Endothelial cell of umbilical vein (primary cell): ENCODE measurements at regions not wholly inside any gene's neighbourhood (a gene's known extent, or its start where the extent isn't known, plus 50 kb on each side); places are given as distances from the start of the nearest gene placed in this dataset.

ENCODE experiments used
- BruUV-seq: library from RNA; stranded (reverse); fragments of 400-500 nt; replicated peaks from 2 replicates; lab custom pipeline; 2021; lab: Mats Ljungman, UMichigan
- CTCF ChIA-PET: fragments of 300-600, 350-600 bp; sonication (Branson Sonifier 250); formaldehyde crosslinking; loops from one replicate; lab custom pipeline; 2021; ENCODE audit warnings: antibody characterized with exemption, inconsistent platforms; lab: Charles Lee
- POLR2A ChIA-PET: fragments of 300-600, 350-600 bp; sonication (Branson Sonifier 250); formaldehyde crosslinking; loops from one replicate; lab custom pipeline; 2021; ENCODE audit warnings: antibody characterized with exemption, inconsistent platforms; lab: Charles Lee
- DNase-seq: peaks from one replicate; pipeline ENCODE4 v3.0.0-alpha.2; 2011; ENCODE audit warnings: low read depth, low spot score
- FAIRE-seq: peaks from 2 replicates; lab custom pipeline; 2011; peaks lifted over from hg19 to GRCh38; lab: Jason Lieb, UNC
- H2AFZ ChIP-seq: 2 replicates; pipeline ENCODE4 v1.6.0; 2012; ENCODE audit warnings: low read depth, low read length, control low read depth, inconsistent platforms
- H3K27ac ChIP-seq: 2 replicates; pipeline ENCODE4 v1.5.1; 2011; ENCODE audit warnings: low read depth, mild to moderate bottlenecking, control low read depth, low read length, moderate library complexity; ENCODE audit not compliant: insufficient read depth
- H3K27me3 ChIP-seq, 2 experiments: 2 replicates each; pipeline versions ENCODE4 v1.6.0 to v1.6.1; 2011; ENCODE audit warnings: low read length in 2 of 2, mixed read lengths in 1 of 2; ENCODE audit not compliant: control insufficient read depth in 2 of 2, insufficient read depth in 2 of 2
- H3K36me3 ChIP-seq, 2 experiments: 2 replicates in 1 of 2; 3 replicates in 1 of 2; pipeline ENCODE4 v1.5.1; 2011; ENCODE audit warnings: low read length in 2 of 2, mild to moderate bottlenecking in 1 of 2, moderate library complexity in 1 of 2; ENCODE audit not compliant: control insufficient read depth in 2 of 2, insufficient read depth in 2 of 2; ENCODE audit errors: extremely low read depth in 1 of 2
- H3K4me1 ChIP-seq: 3 replicates; pipeline ENCODE4 v1.5.1; 2011; ENCODE audit warnings: mild to moderate bottlenecking, low read length; ENCODE audit not compliant: control insufficient read depth, insufficient read depth; ENCODE audit errors: extremely low read depth
- H3K4me2 ChIP-seq: 2 replicates; pipeline ENCODE4 v1.6.1; 2011; ENCODE audit warnings: low read length, control low read depth, mixed read lengths; ENCODE audit not compliant: insufficient read depth
- H3K4me3 ChIP-seq, 3 experiments: fragments of 200-600 bp in 1 of 3; sonication (generic), shearing (Covaris generic) in 1 of 3; replicated peaks in 1 of 3; 2 replicates each; pipeline ENCODE4 v1.5.1; 2011 to 2016; ENCODE audit warnings: control low read depth in 3 of 3, low read length in 3 of 3, mild to moderate bottlenecking in 2 of 3, inconsistent platforms in 1 of 3, low read depth in 1 of 3, moderate library complexity in 1 of 3; ENCODE audit not compliant: insufficient read depth in 1 of 3
- H3K79me2 ChIP-seq: 2 replicates; pipeline ENCODE4 v1.6.0; 2012; ENCODE audit warnings: low read length, inconsistent platforms; ENCODE audit not compliant: control insufficient read depth, insufficient read depth
- H3K9ac ChIP-seq: replicated peaks from 2 replicates; pipeline ENCODE3; 2011; ENCODE audit warnings: low read length, control low read depth; ENCODE audit not compliant: insufficient read depth; ENCODE audit errors: extremely low read depth
- H3K9me1 ChIP-seq: replicated peaks from 3 replicates; pipeline ENCODE4 v1.6.0; 2011; ENCODE audit warnings: mild to moderate bottlenecking, low read length; ENCODE audit not compliant: control insufficient read depth, insufficient read depth; ENCODE audit errors: extremely low read depth
- H3K9me3 ChIP-seq: replicated peaks from 2 replicates; pipeline ENCODE4 v1.5.1; 2012; ENCODE audit warnings: low read length, inconsistent platforms; ENCODE audit not compliant: control insufficient read depth, insufficient read depth
- H4K20me1 ChIP-seq: replicated peaks from 2 replicates; pipeline ENCODE3; 2011; ENCODE audit warnings: mild to moderate bottlenecking, low read length; ENCODE audit not compliant: control insufficient read depth, insufficient read depth; ENCODE audit errors: extremely low read depth
- EZH2 ChIP-seq: IDR thresholded peaks from 2 replicates; pipeline ENCODE4 v1.6.1; 2012; ENCODE audit warnings: borderline replicate concordance, low read depth, mild to moderate bottlenecking, moderate library complexity, low read length, inconsistent platforms; ENCODE audit not compliant: severe bottlenecking
- FOS ChIP-seq: IDR thresholded peaks from 2 replicates; pipeline ENCODE4 v1.6.1; 2011; ENCODE audit warnings: mild to moderate bottlenecking, low read length, moderate library complexity, borderline replicate concordance; ENCODE audit not compliant: insufficient read depth
- GATA2 ChIP-seq: IDR thresholded peaks from 2 replicates; pipeline ENCODE4 v1.7.0; 2011; ENCODE audit warnings: low read depth, mild to moderate bottlenecking, moderate library complexity, mixed read lengths, low read length; ENCODE audit not compliant: insufficient read length, insufficient read depth
- JUN ChIP-seq: IDR thresholded peaks from 2 replicates; pipeline ENCODE4 v1.6.1; 2011; ENCODE audit warnings: borderline replicate concordance, low read depth; ENCODE audit not compliant: insufficient read length, insufficient read depth
- MYC ChIP-seq: IDR thresholded peaks from one replicate; pipeline ENCODE4 v1.6.1; 2011; ENCODE audit warnings: mild to moderate bottlenecking, low read depth, low read length
- POLR2A ChIP-seq: IDR thresholded peaks from 2 replicates; pipeline ENCODE4 v1.6.1; 2012; ENCODE audit warnings: low read depth, mild to moderate bottlenecking, control low read depth, low read length
- POLR2AphosphoS5 ChIP-seq: IDR thresholded peaks from 2 replicates; pipeline ENCODE4 v1.6.1; 2012; ENCODE audit warnings: low read depth, mild to moderate bottlenecking, control low read depth, low read length, moderate library complexity; ENCODE audit not compliant: insufficient read depth
- dilution Hi-C: fragments of 300-500 bp; cut with MboI; formaldehyde crosslinking; loops from one replicate; pipeline ENCODE4 v1.15.0; 2019; ENCODE audit warnings: low sequenced_read_pairs; ENCODE audit not compliant: extremely low pct_ligation_motif_present
- intact Hi-C: fragments of 100-400 bp; cut with micrococcal nuclease; formaldehyde crosslinking; loops from one replicate; pipeline ENCODE4 v1.10.0; 2022
- TF ChIP-seq, protein P1 (sequence below), 2 donors: IDR thresholded peaks; 1 replicate in 1 of 2; 2 replicates in 1 of 2; pipeline ENCODE4 v1.5.1; 2011; ENCODE audit warnings: low read length in 2 of 2, mild to moderate bottlenecking in 2 of 2, moderate library complexity in 2 of 2, control low read depth in 1 of 2, inconsistent platforms in 1 of 2, low read depth in 1 of 2; ENCODE audit not compliant: insufficient read depth in 1 of 2; ENCODE audit errors: extremely low read depth in 1 of 2
- TF ChIP-seq, protein P2 (sequence below): IDR thresholded peaks from 2 replicates; pipeline ENCODE4 v1.6.1; 2011; ENCODE audit not compliant: insufficient read depth, insufficient read length

- Histone ChIP-seq H3K36me3 (no peaks in the 10 kb centered on the region), H3K9me3 (no peaks in the 10 kb centered on the region), H3K27me3 (no peaks in the 10 kb centered on the region), H3K4me3 (no peak overlapping the region), H3K9ac (no peak overlapping the region), H2AFZ (no peak overlapping the region), H4K20me1 (no peaks in the 10 kb centered on the region), H3K4me2 (no peak overlapping the region), H3K4me1 (no peaks in the 10 kb centered on the region), H3K27ac (no peak overlapping the region), H3K79me2 (no peaks in the 10 kb centered on the region), H3K9me1 (no peaks in the 10 kb centered on the region)
- TF ChIP-seq, protein P1, sequence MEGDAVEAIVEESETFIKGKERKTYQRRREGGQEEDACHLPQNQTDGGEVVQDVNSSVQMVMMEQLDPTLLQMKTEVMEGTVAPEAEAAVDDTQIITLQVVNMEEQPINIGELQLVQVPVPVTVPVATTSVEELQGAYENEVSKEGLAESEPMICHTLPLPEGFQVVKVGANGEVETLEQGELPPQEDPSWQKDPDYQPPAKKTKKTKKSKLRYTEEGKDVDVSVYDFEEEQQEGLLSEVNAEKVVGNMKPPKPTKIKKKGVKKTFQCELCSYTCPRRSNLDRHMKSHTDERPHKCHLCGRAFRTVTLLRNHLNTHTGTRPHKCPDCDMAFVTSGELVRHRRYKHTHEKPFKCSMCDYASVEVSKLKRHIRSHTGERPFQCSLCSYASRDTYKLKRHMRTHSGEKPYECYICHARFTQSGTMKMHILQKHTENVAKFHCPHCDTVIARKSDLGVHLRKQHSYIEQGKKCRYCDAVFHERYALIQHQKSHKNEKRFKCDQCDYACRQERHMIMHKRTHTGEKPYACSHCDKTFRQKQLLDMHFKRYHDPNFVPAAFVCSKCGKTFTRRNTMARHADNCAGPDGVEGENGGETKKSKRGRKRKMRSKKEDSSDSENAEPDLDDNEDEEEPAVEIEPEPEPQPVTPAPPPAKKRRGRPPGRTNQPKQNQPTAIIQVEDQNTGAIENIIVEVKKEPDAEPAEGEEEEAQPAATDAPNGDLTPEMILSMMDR (IDR thresholded peaks at IDR 0.05; ENCODE audit: extremely low read depth in 1 of 2, insufficient read depth in 1 of 2, low read depth in 1 of 2, low read length in 2 of 2) = no peak
- TF ChIP-seq, protein P2, sequence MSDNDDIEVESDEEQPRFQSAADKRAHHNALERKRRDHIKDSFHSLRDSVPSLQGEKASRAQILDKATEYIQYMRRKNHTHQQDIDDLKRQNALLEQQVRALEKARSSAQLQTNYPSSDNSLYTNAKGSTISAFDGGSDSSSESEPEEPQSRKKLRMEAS = no peak
- TF ChIP-seq EZH2 (no peak), JUN (no peak), POLR2A (no peak), FOS (no peak), POLR2AphosphoS5 (no peak), GATA2 (no peak), MYC (no peak)
- dilution Hi-C loops (no loop called here), intact Hi-C loops (no loop called here)
- DNase-seq (no peak), FAIRE-seq (no peak)
- POLR2A ChIA-PET = no interaction called here
- CTCF ChIA-PET = no interaction called here
- no TSS peak for BruUV-seq
Observed at GRCh38 chr2:4324531-4324930, 621.2 kb downstream of the DCDC2C start.
